Body of pancreas (tissue), 4 donors: ENCODE measurements at regions not wholly inside any gene's neighbourhood (a gene's known extent, or its start where the extent isn't known, plus 50 kb on each side); places are given as distances from the start of the nearest gene placed in this dataset.

Experiments
- CTCF ChIP-seq, 7 experiments: fragments of 450-650 bp in 4 of 7; fragments of 200-600 bp in 3 of 7; sonication (generic) in 3 of 7; IDR thresholded peaks; one replicate each; pipeline ENCODE4 v1.5.1; 2016 to 2019; ENCODE audit warnings: antibody characterized with exemption in 7 of 7
- POLR2A ChIP-seq, 3 donors: fragments of 450-650 bp; IDR thresholded peaks; one replicate each; pipeline ENCODE4 v1.6.1; 2016; ENCODE audit warnings: antibody characterized with exemption in 3 of 3, mild to moderate bottlenecking in 2 of 3

GRCh38 chr3:25964141-25964540, 174.3 kb downstream of the OXSM start:
- TF ChIP-seq CTCF (IDR thresholded peaks at IDR 0.05) (no peak), POLR2A (IDR thresholded peaks at IDR 0.05) (no peak)
